ENCODE measurements at regions not wholly inside any gene's neighbourhood (a gene's known extent, or its start where the extent isn't known, plus 50 kb on each side); places are given as distances from the start of the nearest gene placed in this dataset.
"Not testable (repeated sequence)": the region's sequence is repeated elsewhere in the genome, so short reads cannot be mapped to it uniquely, and the experiment has no call there.

DNA sequence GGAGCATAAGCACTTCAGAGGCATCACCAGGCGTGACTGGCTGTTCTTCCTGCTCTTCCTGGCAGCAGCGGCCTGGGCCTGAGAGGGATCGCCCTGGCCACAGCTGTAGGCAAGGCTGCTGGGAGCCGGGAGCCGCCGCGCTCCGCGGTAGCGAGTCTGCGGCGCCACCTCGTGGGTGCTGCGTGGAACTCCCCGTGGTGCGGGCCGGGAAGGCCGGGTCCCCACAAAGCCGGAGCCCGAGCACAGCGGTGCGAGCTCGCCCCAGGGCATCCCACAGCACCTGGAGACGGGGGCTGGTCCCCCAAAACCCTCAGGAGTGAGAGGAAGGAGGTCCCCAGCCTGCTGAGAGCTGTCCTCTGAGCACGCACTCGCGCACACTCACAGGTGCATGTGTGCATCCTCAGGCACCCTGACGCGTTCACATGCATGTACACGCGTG, 1546.5 kb downstream of the RPIA start:
- H3K36me3 ChIP-seq (ENCODE audit: insufficient read depth, low read length); H3K9me3 ChIP-seq (ENCODE audit: control insufficient read depth, insufficient read depth, low read length); H3K9ac ChIP-seq (ENCODE audit: low read depth, low read length); H3K4me1 ChIP-seq (ENCODE audit: insufficient read depth, low read length): not testable (repeated sequence)

DNA sequence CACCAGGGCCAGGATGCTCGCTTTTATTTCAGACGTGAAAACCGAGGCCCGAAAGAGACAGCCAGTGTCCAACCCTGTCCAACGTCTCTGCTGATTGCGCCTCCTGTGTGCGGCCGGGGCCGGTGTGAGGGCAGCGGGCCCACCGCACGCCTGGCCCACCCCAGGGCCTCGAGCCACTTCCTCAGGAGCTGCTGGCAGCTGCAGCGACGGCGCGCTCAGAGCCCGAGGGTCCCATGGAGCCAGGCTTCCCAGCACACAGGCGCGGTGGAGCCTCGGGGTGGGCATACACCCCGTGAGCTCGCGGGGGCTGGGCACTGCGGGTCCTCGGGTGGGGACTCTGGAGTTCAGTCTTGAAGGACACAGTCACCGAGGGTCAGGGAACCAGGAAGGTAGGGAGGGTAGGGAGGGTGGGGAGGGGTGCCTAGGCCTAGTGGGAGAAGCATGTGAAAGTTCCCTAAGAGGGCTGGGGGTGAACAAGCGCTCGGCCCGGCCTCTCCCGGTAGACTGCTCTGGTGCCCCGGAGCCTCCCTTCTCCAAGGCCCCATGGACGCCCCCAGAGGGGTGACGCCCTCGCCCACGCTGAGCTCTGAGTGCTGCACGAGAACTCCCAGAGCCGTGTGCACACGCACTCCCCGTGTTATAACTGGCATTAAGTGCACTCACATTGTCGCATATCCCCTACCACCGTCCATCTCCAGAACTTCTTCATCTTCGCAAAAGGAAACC, 1547.2 kb downstream of the RPIA start:
- H3K4me1 ChIP-seq (ENCODE audit: insufficient read depth, low read length); H3K9ac ChIP-seq (ENCODE audit: low read depth, low read length); H3K9me3 ChIP-seq (ENCODE audit: control insufficient read depth, insufficient read depth, low read length); H3K36me3 ChIP-seq (ENCODE audit: insufficient read depth, low read length): not testable (repeated sequence)

DNA sequence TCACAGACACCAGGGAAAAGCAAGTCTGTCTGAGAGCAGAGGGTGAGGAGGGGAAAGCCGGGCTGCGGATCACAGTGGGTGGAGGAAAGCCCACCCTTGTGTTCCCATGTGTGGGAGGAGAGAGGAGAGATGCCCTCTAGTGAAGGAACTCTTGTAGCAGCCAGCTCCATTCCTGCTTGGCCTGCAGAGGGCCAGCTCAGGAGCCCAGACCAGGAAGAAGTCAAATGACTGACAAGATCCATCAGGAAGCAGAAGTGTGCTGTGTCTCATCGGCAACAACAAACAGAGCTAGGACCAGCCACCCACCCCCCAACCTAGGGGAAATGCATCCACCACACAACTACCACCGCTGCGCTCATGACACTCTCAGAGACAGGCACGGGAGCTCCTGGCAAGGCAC, 1548.3 kb downstream of the RPIA start:
- H3K9me3 ChIP-seq (ENCODE audit: control insufficient read depth, insufficient read depth, low read length); H3K4me1 ChIP-seq (ENCODE audit: insufficient read depth, low read length); H3K9ac ChIP-seq (ENCODE audit: low read depth, low read length); H3K36me3 ChIP-seq (ENCODE audit: insufficient read depth, low read length): not testable (repeated sequence)

DNA sequence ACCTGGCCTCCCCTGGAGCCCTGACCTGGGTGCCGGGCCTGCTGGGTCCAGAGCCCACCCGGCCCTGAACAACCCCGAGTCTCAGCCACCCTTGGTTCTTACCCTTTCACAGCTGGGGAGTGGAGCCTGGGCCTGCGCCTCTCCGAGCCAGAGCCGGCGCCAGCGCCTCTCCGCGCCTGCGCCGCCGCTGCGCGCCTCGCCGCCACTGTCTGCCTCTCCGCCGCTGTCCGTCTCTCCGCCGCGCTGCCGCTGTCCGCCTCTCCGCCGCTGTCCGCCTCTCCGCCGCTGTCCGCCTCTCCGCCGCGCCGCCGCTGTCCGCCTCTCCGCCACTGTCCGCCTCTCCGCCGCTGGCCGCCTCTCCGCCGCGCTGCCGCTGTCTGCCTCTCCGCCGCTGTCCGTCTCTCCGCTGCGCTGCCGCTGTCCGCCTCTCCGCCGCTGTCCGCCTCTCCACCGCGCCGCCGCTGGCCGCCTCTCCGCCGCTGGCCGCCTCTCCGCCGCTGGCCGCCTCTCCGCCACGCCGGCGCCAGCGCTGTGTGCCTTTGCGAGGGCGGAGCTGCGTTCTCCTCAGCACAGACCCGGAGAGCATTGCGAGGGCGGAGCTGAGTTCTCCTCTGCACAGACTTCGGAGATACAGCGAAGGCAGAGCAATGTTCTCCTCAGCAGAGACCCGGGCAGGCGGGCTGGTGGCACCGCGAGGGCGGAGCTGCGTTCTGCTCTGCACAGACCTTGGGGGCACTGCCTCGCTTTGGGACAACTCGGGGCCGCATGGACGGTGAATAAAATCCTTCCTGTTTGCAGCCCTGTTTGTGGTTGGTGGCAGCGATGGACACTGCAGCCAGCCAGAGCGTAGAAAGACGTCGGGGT, 1553.7 kb downstream of the RPIA start:
- H3K4me1 ChIP-seq (ENCODE audit: insufficient read depth, low read length); H3K9ac ChIP-seq (ENCODE audit: low read depth, low read length); H3K36me3 ChIP-seq (ENCODE audit: insufficient read depth, low read length); H3K9me3 ChIP-seq (ENCODE audit: control insufficient read depth, insufficient read depth, low read length): not testable (repeated sequence)

DNA sequence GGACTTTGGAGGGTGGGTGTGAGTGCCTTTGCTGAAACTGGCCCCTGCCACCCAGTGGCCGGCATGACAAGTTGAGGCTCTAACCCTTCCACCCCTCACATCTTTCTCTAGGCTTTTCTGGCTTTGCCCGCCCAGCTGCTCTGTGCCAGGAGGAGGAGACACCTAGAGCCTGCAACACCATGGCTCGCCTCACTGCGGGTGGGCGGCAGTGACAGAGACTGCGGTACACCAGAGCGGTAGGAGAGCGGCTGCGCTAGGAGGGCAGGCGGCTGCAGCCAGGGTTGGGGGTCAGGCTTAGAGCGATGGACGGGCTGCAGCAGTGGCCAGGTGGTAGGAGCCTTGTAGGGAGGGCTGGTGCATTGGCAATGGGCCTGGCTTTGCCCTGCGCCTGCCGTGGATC, 1556.9 kb downstream of the RPIA start:
- not testable (repeated sequence) for H3K9me3 ChIP-seq (ENCODE audit: control insufficient read depth, insufficient read depth, low read length); H3K9ac ChIP-seq (ENCODE audit: low read depth, low read length); H3K36me3 ChIP-seq (ENCODE audit: insufficient read depth, low read length); H3K4me1 ChIP-seq (ENCODE audit: insufficient read depth, low read length)

DNA sequence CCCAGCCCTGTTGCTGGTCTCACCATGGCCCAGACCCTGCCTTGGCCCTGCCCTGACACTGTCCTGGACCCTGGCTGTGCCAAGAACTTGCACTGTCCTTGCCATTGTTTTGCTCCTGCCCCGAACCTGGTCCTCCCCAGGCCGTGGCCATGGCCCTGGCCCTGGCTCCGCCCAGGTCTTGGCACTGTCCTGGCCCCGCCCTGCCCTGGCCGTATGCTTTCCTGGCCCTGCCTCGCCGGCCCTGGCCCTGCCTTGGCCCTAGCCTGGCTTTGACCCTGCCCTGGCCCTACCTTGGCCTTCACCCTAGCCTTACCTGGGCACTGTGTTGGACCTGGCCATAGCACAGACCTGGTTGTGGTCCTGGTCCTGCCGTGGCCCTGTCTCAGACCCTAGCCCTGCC, 1558.9 kb downstream of the RPIA start:
- not testable (repeated sequence) for H3K4me1 ChIP-seq (ENCODE audit: insufficient read depth, low read length); H3K36me3 ChIP-seq (ENCODE audit: insufficient read depth, low read length); H3K9me3 ChIP-seq (ENCODE audit: control insufficient read depth, insufficient read depth, low read length); H3K9ac ChIP-seq (ENCODE audit: low read depth, low read length)

DNA sequence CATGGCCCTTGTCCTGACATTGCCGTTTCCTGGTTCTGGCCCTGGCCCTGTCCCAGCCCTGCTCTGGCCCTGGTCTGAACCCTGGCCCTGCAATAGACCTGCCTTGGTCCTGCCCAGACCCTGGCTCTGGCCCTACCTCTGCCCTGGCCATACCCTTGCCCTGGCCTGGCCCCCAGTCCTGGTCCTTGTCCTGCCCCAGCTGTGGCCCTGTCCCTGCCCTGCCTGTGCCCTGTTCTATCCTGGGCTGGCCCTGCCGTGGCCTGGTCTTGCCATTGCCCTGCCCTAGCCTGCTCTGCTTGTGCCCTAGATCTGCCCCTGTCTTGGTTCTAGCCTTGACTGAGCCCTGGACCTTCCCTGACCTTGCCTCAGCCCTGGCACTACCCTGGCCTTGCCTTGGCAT, 1560.1 kb downstream of the RPIA start:
- H3K4me1 ChIP-seq (ENCODE audit: insufficient read depth, low read length); H3K9me3 ChIP-seq (ENCODE audit: control insufficient read depth, insufficient read depth, low read length); H3K36me3 ChIP-seq (ENCODE audit: insufficient read depth, low read length): not testable (repeated sequence)

DNA sequence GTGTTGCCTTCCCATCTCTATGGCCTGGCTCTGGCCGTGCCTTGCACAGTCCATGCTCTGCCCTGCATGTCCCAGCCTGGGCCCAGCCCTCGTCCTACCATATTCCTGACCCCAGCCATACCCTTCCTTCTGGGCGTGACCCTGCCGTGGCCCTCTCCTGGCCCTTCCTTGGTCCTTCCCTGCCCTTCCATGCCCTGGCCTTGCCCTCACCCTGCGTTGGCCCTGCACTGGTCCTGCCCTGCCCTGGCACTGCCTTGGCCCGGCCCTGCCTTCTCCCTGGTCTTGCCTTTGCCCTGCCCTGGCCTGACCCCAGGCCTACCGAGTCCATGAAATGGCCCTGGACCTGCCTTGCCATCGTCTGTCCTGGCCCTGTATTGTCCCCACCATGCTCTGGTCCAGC, 1561.8 kb downstream of the RPIA start:
- H3K9ac ChIP-seq (ENCODE audit: low read depth, low read length); H3K4me1 ChIP-seq (ENCODE audit: insufficient read depth, low read length); H3K9me3 ChIP-seq (ENCODE audit: control insufficient read depth, insufficient read depth, low read length); H3K36me3 ChIP-seq (ENCODE audit: insufficient read depth, low read length): not testable (repeated sequence)

More for the DNA sequence above, 1560.1 kb downstream of the RPIA start:
- not testable (repeated sequence) for H3K9ac ChIP-seq (ENCODE audit: low read depth, low read length)

DNA sequence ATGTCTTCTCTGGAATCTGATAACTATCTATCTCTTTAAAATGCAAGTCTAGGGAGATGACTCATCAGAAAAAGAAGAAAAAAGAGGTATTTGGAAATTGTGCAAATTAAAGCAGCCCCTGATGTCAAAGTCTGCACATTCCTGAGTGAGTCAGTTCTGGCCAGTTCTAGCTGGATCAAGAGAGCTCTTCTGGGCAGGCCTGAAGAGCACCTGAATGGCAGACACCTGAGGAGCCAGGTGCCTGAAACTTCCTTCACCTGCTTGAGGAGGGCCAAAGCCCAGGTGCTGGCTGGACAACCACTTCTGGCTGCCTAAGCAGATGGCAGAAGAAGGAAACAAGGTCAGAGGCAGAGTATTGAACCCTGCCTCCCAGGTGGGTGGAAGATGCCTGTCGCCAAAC, 1575.4 kb downstream of the RPIA start:
- H3K9me3 ChIP-seq (ENCODE audit: control insufficient read depth, insufficient read depth, low read length); H3K9ac ChIP-seq (ENCODE audit: low read depth, low read length); H3K36me3 ChIP-seq (ENCODE audit: insufficient read depth, low read length); H3K4me1 ChIP-seq (ENCODE audit: insufficient read depth, low read length): not testable (repeated sequence)

DNA sequence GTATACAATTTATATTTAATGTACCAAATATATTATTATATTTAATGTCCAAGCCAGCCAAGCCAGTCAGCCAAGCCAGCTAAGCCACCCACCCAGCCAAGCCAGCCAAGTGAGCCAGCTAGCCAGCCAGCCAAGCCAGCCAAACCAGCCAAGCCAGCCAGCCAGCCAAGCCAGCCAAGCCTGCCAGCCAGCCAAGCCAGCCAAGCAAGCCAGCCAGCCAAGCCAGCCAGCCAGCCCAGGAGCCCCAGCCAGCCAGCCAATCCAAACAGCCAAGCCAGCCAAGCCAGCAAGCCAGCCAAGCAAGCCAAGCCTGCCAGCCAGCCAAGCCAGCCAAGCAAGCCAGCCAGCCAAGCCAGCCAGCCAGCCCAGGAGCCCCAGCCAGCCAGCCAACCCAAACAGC, 1596.3 kb downstream of the RPIA start:
- H3K4me1 ChIP-seq (ENCODE audit: insufficient read depth, low read length); H3K9me3 ChIP-seq (ENCODE audit: control insufficient read depth, insufficient read depth, low read length); H3K9ac ChIP-seq (ENCODE audit: low read depth, low read length); H3K36me3 ChIP-seq (ENCODE audit: insufficient read depth, low read length): not testable (repeated sequence)

DNA sequence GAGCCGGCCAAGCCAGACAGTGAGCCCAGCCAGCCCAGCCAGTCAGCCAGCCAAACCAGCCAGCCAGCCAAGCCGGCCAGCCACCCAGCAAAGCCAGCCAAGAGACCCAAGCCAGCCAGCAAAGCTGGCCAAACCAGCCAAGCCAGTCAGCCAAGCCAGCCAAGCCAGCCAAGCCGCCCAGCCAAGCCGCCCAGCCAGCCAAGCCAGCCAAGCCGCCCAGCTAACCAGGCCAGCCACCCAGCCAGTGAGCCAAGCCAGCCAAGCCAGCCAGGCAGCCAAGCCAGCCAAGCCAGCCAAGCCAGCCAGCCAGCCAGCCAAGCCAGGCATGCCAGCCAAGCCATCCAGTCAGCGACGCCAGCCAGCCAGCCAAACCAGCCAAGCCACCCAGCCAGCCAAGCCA, 1596.9 kb downstream of the RPIA start:
- not testable (repeated sequence) for H3K9me3 ChIP-seq (ENCODE audit: control insufficient read depth, insufficient read depth, low read length); H3K4me1 ChIP-seq (ENCODE audit: insufficient read depth, low read length); H3K36me3 ChIP-seq (ENCODE audit: insufficient read depth, low read length); H3K9ac ChIP-seq (ENCODE audit: low read depth, low read length)

DNA sequence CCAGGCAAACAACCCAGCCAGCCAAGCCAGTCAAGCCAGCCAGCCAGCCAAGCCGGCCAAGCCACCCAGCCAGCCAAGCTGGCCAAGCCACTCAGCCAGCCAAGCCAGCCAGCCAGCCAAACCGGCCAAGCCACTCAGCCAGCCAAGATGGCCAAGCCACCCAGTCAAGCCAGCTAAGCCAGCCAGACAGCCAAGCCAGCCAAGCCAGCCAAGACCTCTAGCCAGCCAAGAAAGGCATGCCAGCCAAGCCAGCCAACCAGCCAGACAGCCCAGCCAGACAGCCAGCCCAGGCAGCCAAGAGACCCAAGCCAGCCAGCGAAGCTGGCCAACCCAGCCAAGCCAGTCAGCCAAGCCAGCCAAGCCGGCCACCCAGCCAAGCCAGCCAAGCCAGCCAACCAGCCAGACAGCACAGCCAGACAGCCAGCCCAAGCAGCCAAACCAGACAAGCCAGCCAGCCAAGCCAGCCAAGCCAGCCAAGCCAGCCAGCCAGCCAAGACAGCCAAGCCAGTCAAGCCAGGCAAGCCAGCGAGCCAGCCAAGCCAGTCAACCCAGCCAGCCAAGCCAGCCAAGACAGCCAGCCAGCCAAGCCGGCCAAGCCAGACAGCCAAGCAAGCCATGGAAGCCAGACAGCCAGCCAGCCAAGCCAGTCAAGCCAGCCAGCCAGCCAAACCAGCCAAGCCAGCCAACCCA, 1598.0 kb downstream of the RPIA start:
- not testable (repeated sequence) for H3K9me3 ChIP-seq (ENCODE audit: control insufficient read depth, insufficient read depth, low read length); H3K4me1 ChIP-seq (ENCODE audit: insufficient read depth, low read length); H3K9ac ChIP-seq (ENCODE audit: low read depth, low read length); H3K36me3 ChIP-seq (ENCODE audit: insufficient read depth, low read length)

DNA sequence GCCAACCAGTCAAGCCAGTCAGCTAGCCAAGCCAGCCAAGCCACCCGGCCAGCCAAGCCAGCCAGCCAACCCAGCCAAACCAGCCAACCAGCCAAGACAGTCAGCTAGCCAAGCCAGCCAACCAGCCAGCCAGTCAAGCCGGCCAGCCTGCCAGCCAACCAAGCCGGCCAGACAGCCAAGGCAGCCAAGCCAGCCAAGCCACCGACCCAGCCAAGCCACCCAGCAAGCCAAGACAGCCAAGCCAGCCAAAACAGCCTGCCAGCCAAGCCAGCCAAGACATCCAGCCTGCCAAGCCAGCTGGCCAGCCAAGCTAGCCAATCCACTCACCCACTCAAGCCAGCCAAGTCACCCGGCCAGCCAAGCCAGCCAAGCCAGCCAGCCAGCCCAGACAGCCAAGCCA, 1599.2 kb downstream of the RPIA start:
- not testable (repeated sequence) for H3K9ac ChIP-seq (ENCODE audit: low read depth, low read length); H3K4me1 ChIP-seq (ENCODE audit: insufficient read depth, low read length); H3K9me3 ChIP-seq (ENCODE audit: control insufficient read depth, insufficient read depth, low read length); H3K36me3 ChIP-seq (ENCODE audit: insufficient read depth, low read length)

DNA sequence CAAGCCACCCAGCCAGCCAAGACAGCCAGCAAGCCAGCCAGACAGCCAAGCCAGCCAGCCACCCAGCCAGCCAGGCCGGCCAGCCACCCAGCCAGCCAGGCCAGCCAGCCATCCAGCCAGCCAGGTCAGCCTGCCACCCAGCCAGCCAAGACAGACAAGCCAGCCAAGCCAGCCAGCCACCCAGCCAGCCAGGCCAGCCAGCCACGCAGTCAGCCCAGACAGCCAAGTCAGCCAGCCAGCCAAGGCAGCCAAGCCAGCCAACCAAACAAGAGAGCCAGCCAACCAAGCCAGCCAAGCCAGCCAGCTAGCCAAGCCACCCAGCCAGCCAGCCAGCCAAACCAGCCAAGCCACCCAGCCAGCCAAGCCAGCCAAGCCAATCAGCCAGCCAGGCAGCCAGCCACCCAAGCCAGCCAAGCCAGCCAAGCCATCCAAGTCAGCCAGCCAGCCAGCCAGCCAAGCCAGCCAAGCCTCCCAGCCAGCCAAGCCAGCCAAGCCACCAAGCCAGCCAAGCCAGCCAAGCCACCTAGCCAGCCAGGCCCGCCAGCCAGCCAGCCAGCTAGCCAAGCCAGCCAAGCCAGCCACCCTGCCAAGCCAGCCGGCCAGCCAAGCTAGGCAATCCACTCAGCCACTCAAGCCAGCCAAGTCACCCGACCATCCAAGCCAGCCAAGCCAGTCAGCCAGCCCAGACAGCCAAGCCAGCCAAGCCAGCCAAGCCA, 1599.9 kb downstream of the RPIA start:
- H3K36me3 ChIP-seq (ENCODE audit: insufficient read depth, low read length); H3K4me1 ChIP-seq (ENCODE audit: insufficient read depth, low read length); H3K9ac ChIP-seq (ENCODE audit: low read depth, low read length); H3K9me3 ChIP-seq (ENCODE audit: control insufficient read depth, insufficient read depth, low read length): not testable (repeated sequence)
